ENCODE measurements at regions not wholly inside any gene's neighbourhood (a gene's known extent, or its start where the extent isn't known, plus 50 kb on each side); places are given as distances from the start of the nearest gene placed in this dataset.
"Not testable (repeated sequence)": the region's sequence is repeated elsewhere in the genome, so short reads cannot be mapped to it uniquely, and the experiment has no call there.

DNA sequence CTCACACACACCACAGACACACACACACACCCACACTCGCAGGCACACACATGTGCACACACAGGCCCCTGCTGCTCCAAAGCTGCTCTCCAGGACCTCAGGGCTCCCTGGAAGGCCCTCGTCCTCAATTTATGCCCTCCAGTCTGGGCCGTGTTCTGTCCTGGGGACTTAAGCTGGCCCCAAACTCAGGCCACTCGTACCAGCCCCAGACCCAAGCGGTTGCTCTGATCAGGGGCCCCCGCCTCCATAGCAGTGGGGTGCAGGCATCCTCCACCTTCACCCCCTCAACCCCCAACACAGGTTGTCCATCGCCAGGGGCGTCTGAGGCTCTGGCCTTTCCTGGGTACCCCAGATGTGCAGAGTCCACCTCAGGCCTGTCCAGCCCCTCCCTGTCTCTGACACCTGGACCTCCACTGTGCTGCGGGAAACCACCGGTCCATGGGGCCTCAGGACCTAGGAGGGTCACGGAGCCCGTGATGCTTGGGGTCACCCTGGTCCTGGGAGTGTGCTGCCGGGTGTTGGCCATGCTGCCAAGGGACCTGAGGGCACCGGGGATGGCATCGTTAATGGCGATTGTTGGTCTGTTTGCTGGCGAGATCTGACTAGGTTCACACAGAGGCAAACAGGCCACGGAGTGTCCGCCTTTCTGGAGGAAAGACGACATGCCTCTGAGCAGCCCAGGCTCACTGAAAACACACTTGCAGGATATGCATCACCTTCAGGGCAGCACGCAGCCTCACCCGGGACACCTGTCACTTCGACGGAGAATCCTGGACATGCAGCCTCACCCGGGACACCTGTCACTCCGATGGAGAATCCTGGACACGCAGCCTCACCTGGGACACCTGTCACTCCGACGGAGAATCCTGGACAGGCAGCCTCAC, 155.6 kb downstream of the NDUFA10 start:
- TF ChIP-seq, protein P1, sequence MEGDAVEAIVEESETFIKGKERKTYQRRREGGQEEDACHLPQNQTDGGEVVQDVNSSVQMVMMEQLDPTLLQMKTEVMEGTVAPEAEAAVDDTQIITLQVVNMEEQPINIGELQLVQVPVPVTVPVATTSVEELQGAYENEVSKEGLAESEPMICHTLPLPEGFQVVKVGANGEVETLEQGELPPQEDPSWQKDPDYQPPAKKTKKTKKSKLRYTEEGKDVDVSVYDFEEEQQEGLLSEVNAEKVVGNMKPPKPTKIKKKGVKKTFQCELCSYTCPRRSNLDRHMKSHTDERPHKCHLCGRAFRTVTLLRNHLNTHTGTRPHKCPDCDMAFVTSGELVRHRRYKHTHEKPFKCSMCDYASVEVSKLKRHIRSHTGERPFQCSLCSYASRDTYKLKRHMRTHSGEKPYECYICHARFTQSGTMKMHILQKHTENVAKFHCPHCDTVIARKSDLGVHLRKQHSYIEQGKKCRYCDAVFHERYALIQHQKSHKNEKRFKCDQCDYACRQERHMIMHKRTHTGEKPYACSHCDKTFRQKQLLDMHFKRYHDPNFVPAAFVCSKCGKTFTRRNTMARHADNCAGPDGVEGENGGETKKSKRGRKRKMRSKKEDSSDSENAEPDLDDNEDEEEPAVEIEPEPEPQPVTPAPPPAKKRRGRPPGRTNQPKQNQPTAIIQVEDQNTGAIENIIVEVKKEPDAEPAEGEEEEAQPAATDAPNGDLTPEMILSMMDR (IDR thresholded peaks at IDR 0.05; ENCODE audit: insufficient read depth, low read depth, low read length, missing control alignments) = no peak
- DNase-seq (ENCODE audit: low read depth) = no peak

DNA sequence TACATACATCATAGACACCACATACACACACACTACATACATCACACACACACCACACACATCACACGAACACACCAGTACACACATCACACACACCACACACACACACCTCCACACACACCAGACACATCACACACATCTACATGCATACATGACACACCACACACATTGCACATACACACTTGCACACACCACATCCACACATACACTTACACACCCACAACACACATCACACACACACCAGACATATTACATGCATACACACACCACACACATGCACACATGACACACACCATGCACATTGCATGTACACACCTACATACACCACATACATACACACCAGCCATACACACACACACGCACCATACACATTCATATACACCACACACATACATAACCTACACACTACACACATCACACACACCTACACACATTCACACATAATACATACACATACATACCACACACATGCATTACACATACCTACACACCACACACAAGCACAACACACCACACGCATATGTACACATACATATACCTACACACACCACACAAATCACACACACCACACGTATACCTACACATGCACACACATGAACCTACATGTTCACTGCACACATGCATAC, 156.5 kb downstream of the NDUFA10 start:
- no peak overlapping the region for H3K4me3 ChIP-seq (ENCODE audit: low read length)
- no peak for DNase-seq (ENCODE audit: low read depth)
- TF ChIP-seq, protein P1 (IDR thresholded peaks at IDR 0.05; ENCODE audit: insufficient read depth, low read depth, low read length, missing control alignments) = no peak

More for the DNA sequence above, 155.6 kb downstream of the NDUFA10 start:
- H3K4me3 ChIP-seq (ENCODE audit: low read length) = no peak overlapping the region

DNA sequence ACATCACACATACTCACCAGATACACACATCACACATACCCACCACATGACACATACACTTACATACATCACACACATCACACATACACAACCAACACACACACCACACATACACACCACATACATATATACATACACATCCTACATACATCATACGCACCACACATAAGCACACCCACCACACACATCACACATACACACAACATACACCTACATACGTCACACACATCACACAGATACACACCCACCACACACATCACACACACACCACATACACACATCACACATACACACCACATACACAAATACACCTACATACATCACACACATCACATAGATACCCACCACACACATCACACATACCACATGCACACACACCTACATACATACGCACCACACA, 158.4 kb downstream of the NDUFA10 start:
- TF ChIP-seq, protein P1 (IDR thresholded peaks at IDR 0.05; ENCODE audit: insufficient read depth, low read depth, low read length, missing control alignments) = no peak
- no peak overlapping the region for H3K4me3 ChIP-seq (ENCODE audit: low read length)
- no peak for DNase-seq (ENCODE audit: low read depth)

DNA sequence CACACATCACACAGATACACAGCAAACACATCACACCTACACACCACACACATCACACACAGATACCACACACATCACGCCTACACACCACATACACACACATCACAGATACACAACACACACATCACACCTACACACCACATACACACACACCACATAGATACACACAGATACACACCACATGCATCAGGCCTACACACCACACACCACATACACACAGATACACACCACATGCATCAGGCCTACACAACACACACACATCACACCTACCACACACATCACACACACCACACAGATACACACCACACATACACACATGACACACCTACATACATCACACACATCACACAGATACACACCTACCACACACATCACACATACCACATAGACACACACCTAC, 158.8 kb downstream of the NDUFA10 start:
- no peak overlapping the region for H3K4me3 ChIP-seq (ENCODE audit: low read length)
- TF ChIP-seq, protein P1 (IDR thresholded peaks at IDR 0.05; ENCODE audit: insufficient read depth, low read depth, low read length, missing control alignments) = no peak
- DNase-seq (ENCODE audit: low read depth) = no peak

DNA sequence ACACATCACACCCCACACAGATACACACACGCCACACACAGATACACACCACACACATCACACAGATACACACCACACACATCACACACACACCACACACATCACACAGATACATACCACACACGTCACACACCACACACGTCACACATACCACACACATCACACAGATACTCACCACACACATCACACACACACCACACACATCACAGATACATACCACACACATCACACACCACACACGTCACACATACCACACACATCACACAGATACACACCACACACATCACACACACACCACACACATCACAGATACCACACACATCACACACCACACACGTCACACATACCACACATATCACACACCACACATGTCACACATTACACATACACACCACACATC, 159.3 kb downstream of the NDUFA10 start:
- not testable (repeated sequence) for DNase-seq (ENCODE audit: low read depth); H3K4me3 ChIP-seq (ENCODE audit: low read length)

DNA sequence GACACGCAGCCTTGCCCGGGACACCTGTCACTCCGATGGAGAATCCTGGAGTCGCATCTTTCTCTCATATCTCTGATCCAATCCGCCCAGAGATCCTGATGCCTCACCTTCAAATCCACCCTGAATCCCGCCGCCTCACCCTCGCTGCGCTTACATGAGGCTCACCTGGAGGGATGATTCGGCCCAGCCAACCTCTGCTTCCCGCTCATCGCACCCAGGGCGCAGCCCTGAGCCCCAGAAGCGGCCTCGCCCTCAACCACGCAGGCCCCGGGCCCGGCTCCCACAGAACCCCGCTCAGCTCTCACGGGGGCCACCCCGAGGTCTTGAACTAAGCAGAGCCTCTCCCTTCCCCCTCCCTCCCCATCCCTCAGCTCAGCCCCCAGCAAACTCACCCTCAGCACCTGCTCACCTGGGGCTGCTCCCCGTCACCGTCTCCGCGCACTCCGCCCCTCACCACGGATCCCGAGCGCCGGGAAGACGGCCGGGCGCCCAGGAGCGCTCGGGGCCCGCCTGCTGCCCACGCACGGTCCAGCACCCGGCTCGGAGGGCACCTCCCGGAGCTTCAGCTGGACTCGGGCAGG, 160.0 kb downstream of the NDUFA10 start:
- no peak overlapping the region for H3K4me3 ChIP-seq (ENCODE audit: low read length)
- TF ChIP-seq, protein P1 (IDR thresholded peaks at IDR 0.05; ENCODE audit: insufficient read depth, low read depth, low read length, missing control alignments) = no peak
- no peak for DNase-seq (ENCODE audit: low read depth)

DNA sequence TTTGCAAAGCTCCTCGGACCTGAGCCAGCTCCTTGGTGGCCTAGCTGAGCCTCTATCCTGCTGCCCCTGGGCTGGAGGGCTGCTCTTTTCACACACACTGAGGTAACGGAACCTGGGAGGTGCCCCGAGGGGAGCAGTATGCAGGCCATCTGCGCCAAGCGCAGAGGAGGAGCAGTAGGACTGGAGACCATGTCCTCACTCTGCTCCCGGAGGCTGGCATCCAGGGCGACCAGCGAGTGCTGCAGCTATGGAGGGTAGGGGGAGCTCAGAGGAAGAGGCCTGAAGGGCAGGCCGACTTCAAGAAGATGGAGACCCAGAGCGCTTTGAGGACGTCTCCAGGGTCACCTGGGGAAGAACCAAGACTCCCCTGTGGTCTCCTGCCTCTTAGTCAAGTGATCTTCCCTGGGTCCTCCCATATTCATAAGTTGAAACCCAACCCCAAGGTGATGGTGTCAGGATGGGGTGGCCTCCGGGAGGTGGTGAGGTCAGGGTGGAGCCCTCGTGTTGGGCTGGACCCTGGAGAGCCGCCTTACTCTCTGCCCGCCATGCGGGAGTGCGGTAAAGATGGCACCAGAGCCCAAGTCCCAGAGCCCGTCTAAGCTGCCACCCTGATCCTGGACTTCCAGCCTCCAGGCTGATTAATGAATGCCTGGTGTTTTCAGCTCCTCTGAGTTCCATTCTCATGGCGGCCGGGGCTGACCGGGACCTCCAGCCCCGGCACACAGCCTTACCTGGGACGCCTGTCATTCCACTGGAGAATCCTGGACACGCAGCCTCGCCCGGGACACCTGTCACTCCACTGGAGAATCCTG, 160.7 kb downstream of the NDUFA10 start:
- TF ChIP-seq, protein P1 (IDR thresholded peaks at IDR 0.05; ENCODE audit: insufficient read depth, low read depth, low read length, missing control alignments) = no peak
- H3K4me3 ChIP-seq (ENCODE audit: low read length) = no peak overlapping the region
- DNase-seq (ENCODE audit: low read depth) = no peak
